ENCODE measurements at regions not wholly inside any gene's neighbourhood (a gene's known extent, or its start where the extent isn't known, plus 50 kb on each side); places are given as distances from the start of the nearest gene placed in this dataset.

- intact Hi-C loops (cut with micrococcal nuclease), result no loop called here
- no peak for TF ChIP-seq CTCF (IDR thresholded peaks at IDR 0.05)
- no peak overlapping the region for H3K4me3 Mint-ChIP-seq
- no peaks in the 10 kb centered on the region for H3K9me3 Mint-ChIP-seq
- ATAC-seq (ENCODE audit: low read depth) (no peak), DNase-seq (no peak)
- H3K27ac Mint-ChIP-seq, result no peak overlapping the region
- POLR2A ChIA-PET, result no interaction called here
- no peaks in the 10 kb centered on the region for H3K36me3 Mint-ChIP-seq (ENCODE audit: low read depth)
- H3K4me1 Mint-ChIP-seq, result no peaks in the 10 kb centered on the region
- H3K27me3 Mint-ChIP-seq, result peaks cover 2% of the 10 kb centered on the region
- CTCF ChIA-PET, result no interaction called here
These were observed 405.6 kb downstream of the PMP22 start for GRCh38 chr17:14859542-14859941.

- peaks cover 4% of the 10 kb centered on the region for H3K27me3 Mint-ChIP-seq
- ChIA-PET POLR2A (no interaction called here), CTCF (no interaction called here)
- no peak for ATAC-seq (ENCODE audit: low read depth)
- H3K27ac Mint-ChIP-seq, result no peak overlapping the region
- no peak overlapping the region for H3K4me3 Mint-ChIP-seq
- TF ChIP-seq CTCF (IDR thresholded peaks at IDR 0.05), result no peak
- intact Hi-C loops (cut with micrococcal nuclease), result no loop called here
- no peaks in the 10 kb centered on the region for H3K9me3 Mint-ChIP-seq
- no peaks in the 10 kb centered on the region for H3K36me3 Mint-ChIP-seq (ENCODE audit: low read depth)
- no peaks in the 10 kb centered on the region for H3K4me1 Mint-ChIP-seq
- DNase-seq, result no peak
These were observed 408.9 kb downstream of the PMP22 start for GRCh38 chr17:14856176-14856575.

- Mint-ChIP-seq H3K36me3 (ENCODE audit: low read depth) (no peaks in the 10 kb centered on the region), H3K27me3 (peaks cover 5% of the 10 kb centered on the region), H3K9me3 (no peaks in the 10 kb centered on the region), H3K27ac (no peak overlapping the region), H3K4me1 (no peaks in the 10 kb centered on the region), H3K4me3 (no peak overlapping the region)
- ChIA-PET POLR2A (no interaction called here), CTCF (no interaction called here)
- DNase-seq (no peak), ATAC-seq (ENCODE audit: low read depth) (no peak)
- no peak for TF ChIP-seq CTCF (IDR thresholded peaks at IDR 0.05)
- intact Hi-C loops (cut with micrococcal nuclease), result no loop called here
These were observed 410.4 kb downstream of the PMP22 start for GRCh38 chr17:14854691-14855090.

- ChIA-PET POLR2A (no interaction called here), CTCF (no interaction called here)
- Mint-ChIP-seq H3K9me3 (no peaks in the 10 kb centered on the region), H3K4me3 (no peak overlapping the region), H3K4me1 (no peaks in the 10 kb centered on the region), H3K27ac (no peak overlapping the region), H3K27me3 (peaks cover 4% of the 10 kb centered on the region), H3K36me3 (ENCODE audit: low read depth) (no peaks in the 10 kb centered on the region)
- intact Hi-C loops (cut with micrococcal nuclease), result no loop called here
- DNase-seq, result no peak
- no peak for TF ChIP-seq CTCF (IDR thresholded peaks at IDR 0.05)
- ATAC-seq (ENCODE audit: low read depth), result no peak
These were observed 419.4 kb downstream of the PMP22 start for GRCh38 chr17:14845591-14846281.

GRCh38 chr17:14843086-14843795 is 421.9 kb downstream of the PMP22 start:
- CTCF ChIA-PET, result no interaction called here
- no peaks in the 10 kb centered on the region for H3K36me3 Mint-ChIP-seq (ENCODE audit: low read depth)
- no peak overlapping the region for H3K27ac Mint-ChIP-seq

More at GRCh38 chr17:14843086-14843795, 421.9 kb downstream of the PMP22 start:
- Mint-ChIP-seq H3K9me3 (no peaks in the 10 kb centered on the region), H3K27me3 (peaks cover 2% of the 10 kb centered on the region), H3K4me1 (no peaks in the 10 kb centered on the region), H3K4me3 (no peak overlapping the region)
- intact Hi-C loops (cut with micrococcal nuclease), result no loop called here
- no peak for ATAC-seq (ENCODE audit: low read depth)
- POLR2A ChIA-PET, result no interaction called here
- no peak for TF ChIP-seq CTCF (IDR thresholded peaks at IDR 0.05)
- DNase-seq, result no peak

All from activated B cell treated with CpG ODN at 0.5 μM for 24 hours (primary cell).